Tibial artery (tissue), 4 donors: ENCODE measurements at regions not wholly inside any gene's neighbourhood (a gene's known extent, or its start where the extent isn't known, plus 50 kb on each side); places are given as distances from the start of the nearest gene placed in this dataset.

ENCODE experiments used
- DNase-seq, 2 donors: peaks; one replicate each; pipeline ENCODE4 v3.0.0-alpha.2; 2019
- H3K27ac ChIP-seq, 2 donors: fragments of 200-600 bp; sonication (generic) in 1 of 2; 1 replicate in 1 of 2; 2 replicates in 1 of 2; pipeline ENCODE4 v1.5.1; 2018 to 2019; ENCODE audit warnings: mild to moderate bottlenecking in 1 of 2
- H3K27me3 ChIP-seq, 2 donors: fragments of 200-600 bp; sonication (generic) in 1 of 2; one replicate each; pipeline versions ENCODE4 v1.5.1 to v1.6.0; 2016 to 2019
- H3K36me3 ChIP-seq, 3 donors: fragments of 200-600 bp; sonication (generic) in 2 of 3; one replicate each; pipeline ENCODE4 v1.5.1; 2016 to 2019; ENCODE audit warnings: mild to moderate bottlenecking in 2 of 3
- H3K4me1 ChIP-seq, 4 donors: fragments of 200-600 bp; sonication (generic) in 2 of 4; 1 replicate in 3 of 4; 2 replicates in 1 of 4; pipeline ENCODE4 v1.5.1; 2016 to 2019
- H3K4me3 ChIP-seq, 2 donors: fragments of 200-600 bp; sonication (generic) in 1 of 2; 1 replicate in 1 of 2; 2 replicates in 1 of 2; pipeline ENCODE4 v1.5.1; 2018 to 2019; ENCODE audit warnings: mild to moderate bottlenecking in 2 of 2
- H3K9me3 ChIP-seq, 3 donors: fragments of 200-600 bp; sonication (generic) in 1 of 3; one replicate each; pipeline ENCODE4 v1.5.1; 2016 to 2019
- intact Hi-C: fragments of 100-400 bp; cut with DNase I; formaldehyde crosslinking; loops from one replicate; pipeline ENCODE4 v1.15.0; 2023; ENCODE audit warnings: low total_unique reads
- TF ChIP-seq, protein P1 (sequence below), 2 experiments: fragments of 200-600 bp in 1 of 2; fragments of 450-650 bp in 1 of 2; IDR thresholded peaks; one replicate each; pipeline ENCODE4 v1.5.1; 2017 to 2019; ENCODE audit warnings: antibody characterized with exemption in 2 of 2, mild to moderate bottlenecking in 1 of 2, moderate library complexity in 1 of 2

DNA sequence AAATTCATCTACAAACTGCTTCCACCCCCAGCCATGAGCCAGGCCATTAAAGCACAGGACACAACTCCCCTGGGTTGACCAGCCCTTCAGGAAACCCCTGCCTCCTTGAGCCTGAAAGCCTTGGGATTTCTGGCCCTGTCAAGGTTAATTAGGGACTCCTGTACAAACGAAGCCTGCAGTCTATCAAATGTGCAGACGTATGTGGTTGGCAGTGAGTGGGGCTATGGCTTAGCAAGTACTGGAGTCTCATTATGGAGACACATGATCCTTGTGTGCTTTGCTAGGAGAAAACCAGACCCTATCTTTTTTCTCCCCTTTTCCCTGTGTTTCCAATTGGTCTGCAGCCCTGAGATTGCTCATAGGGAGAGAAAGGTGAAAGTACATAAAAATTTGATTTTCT is 588.3 kb upstream of the USP24 start:
- no peak for DNase-seq
- Histone ChIP-seq H3K27ac (no peak overlapping the region), H3K4me3 (no peak overlapping the region), H3K27me3 (no peaks in the 10 kb centered on the region), H3K4me1 (no peaks in the 10 kb centered on the region), H3K36me3 (no peaks in the 10 kb centered on the region), H3K9me3 (no peaks in the 10 kb centered on the region)
- TF ChIP-seq, protein P1, sequence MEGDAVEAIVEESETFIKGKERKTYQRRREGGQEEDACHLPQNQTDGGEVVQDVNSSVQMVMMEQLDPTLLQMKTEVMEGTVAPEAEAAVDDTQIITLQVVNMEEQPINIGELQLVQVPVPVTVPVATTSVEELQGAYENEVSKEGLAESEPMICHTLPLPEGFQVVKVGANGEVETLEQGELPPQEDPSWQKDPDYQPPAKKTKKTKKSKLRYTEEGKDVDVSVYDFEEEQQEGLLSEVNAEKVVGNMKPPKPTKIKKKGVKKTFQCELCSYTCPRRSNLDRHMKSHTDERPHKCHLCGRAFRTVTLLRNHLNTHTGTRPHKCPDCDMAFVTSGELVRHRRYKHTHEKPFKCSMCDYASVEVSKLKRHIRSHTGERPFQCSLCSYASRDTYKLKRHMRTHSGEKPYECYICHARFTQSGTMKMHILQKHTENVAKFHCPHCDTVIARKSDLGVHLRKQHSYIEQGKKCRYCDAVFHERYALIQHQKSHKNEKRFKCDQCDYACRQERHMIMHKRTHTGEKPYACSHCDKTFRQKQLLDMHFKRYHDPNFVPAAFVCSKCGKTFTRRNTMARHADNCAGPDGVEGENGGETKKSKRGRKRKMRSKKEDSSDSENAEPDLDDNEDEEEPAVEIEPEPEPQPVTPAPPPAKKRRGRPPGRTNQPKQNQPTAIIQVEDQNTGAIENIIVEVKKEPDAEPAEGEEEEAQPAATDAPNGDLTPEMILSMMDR (IDR thresholded peaks at IDR 0.05) = no peak
- intact Hi-C loops = no loop called here

DNA sequence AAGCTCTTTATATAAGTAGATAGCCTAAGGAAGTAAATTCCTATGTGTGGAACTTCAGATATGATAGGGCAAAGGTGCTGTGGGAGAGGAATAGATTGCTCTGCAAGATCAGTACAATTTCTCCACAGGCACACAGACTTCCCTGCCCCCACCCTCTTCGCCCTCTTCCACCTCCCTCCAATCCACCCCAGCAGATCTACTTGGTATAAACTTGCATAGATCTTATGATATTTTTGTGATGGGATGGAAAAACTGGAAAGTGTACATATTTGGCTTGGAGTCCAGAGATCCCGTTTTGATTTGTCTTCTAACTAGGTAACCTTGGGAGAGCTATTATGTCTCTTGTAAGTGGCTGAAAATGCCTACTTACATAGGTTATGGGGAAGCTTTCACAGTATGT is 586.3 kb upstream of the USP24 start:
- Histone ChIP-seq H3K4me1 (no peaks in the 10 kb centered on the region), H3K27me3 (no peaks in the 10 kb centered on the region), H3K36me3 (no peaks in the 10 kb centered on the region), H3K27ac (no peak overlapping the region), H3K4me3 (no peak overlapping the region), H3K9me3 (no peaks in the 10 kb centered on the region)
- intact Hi-C loops = no loop called here
- TF ChIP-seq, protein P1 (IDR thresholded peaks at IDR 0.05) = no peak
- DNase-seq = no peak

DNA sequence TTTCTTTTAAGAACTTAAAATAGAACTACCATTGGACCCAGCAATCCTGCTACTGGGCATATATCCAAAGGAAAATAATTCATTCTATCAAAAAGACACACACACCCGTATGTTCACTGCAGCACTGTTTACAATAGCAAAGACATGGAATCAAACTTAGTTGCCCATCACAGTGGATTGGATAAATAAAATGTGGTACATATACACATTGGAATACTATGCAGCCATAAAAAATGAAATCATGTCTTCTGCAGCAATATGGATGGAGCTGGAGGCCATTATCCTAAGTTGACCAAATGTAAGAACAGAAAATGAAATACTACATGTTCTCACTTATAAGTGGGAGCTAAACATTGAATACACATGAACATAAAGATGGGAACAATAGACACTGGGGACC is 585.3 kb upstream of the USP24 start:
- intact Hi-C loops = no loop called here
- H3K36me3 ChIP-seq = no peaks in the 10 kb centered on the region
- H3K9me3 ChIP-seq = no peaks in the 10 kb centered on the region
- H3K4me3 ChIP-seq = no peak overlapping the region
- H3K27ac ChIP-seq = no peak overlapping the region
- no peak for DNase-seq
- H3K27me3 ChIP-seq = no peaks in the 10 kb centered on the region
- H3K4me1 ChIP-seq = no peaks in the 10 kb centered on the region
- TF ChIP-seq, protein P1 (IDR thresholded peaks at IDR 0.05) = no peak

DNA sequence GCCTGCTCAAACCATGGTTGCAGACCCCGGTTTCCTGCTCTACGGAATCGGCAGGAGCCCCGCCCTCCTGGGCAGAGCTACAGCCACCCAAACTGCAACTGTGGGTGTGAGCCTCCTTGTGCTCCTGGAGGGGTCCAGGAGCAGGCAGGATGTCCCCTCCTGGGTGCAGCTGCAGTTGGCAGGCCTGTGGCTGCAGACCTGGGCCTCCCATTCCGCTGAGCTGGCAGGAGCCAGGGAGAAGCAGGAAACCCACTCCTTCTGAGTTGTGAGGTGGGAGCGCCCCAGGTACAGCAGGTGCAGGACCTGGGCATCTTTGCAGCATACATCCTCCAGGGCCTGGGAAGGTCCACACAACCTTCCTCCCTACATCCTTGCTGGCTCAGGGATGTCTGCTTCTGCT is 578.7 kb upstream of the USP24 start:
- Histone ChIP-seq H3K4me3 (no peak overlapping the region), H3K9me3 (no peaks in the 10 kb centered on the region), H3K4me1 (no peaks in the 10 kb centered on the region), H3K27me3 (no peaks in the 10 kb centered on the region), H3K36me3 (no peaks in the 10 kb centered on the region), H3K27ac (no peak overlapping the region)
- TF ChIP-seq, protein P1 (IDR thresholded peaks at IDR 0.05) = no peak
- no peak for DNase-seq
- intact Hi-C loops = no loop called here

DNA sequence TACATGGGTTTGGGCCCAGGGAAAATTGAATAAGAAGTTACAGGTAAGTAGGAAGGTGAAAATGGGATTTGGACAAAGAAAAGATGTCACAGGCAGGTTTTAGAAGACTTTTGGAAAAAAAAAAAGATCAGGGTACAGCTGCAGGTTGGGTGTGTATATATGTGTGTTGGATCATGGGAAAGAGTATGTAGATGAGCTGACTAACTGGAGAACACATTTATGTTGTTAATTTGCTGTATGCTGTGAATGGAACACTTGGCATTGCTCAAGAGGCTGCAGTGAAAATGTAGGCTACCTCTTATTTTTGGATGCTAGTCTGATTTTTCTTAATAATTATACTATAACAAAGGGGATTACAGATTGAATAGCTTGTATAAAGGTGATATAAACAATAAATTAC is 577.7 kb upstream of the USP24 start:
- Histone ChIP-seq H3K36me3 (no peaks in the 10 kb centered on the region), H3K27ac (no peak overlapping the region), H3K4me1 (no peaks in the 10 kb centered on the region), H3K4me3 (no peak overlapping the region), H3K27me3 (no peaks in the 10 kb centered on the region), H3K9me3 (no peaks in the 10 kb centered on the region)
- intact Hi-C loops = no loop called here
- DNase-seq = no peak
- TF ChIP-seq, protein P1 (IDR thresholded peaks at IDR 0.05) = no peak

DNA sequence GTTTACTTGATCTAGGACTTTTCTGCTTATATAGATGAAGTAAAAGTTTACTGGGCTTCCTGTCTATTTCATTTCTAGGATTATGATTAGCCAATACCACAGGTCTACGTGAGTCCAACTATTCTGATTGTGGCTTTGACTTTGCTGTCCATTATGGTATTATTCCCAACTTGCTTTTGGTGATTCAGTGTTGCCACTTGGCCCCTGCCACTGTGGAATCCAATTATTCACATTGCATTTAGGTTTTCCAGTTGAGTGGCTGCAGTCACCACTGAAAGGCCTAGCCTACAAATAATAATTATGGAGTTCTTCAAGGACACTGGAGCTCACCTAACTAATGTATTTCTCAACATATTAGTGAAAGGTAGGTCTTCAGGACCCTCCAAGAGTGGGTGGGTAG is 574.3 kb upstream of the USP24 start:
- intact Hi-C loops = no loop called here
- DNase-seq = no peak
- no peaks in the 10 kb centered on the region for H3K36me3 ChIP-seq

More for the DNA sequence above, 574.3 kb upstream of the USP24 start:
- no peaks in the 10 kb centered on the region for H3K27me3 ChIP-seq
- H3K9me3 ChIP-seq = no peaks in the 10 kb centered on the region
- no peaks in the 10 kb centered on the region for H3K4me1 ChIP-seq
- H3K4me3 ChIP-seq = no peak overlapping the region
- TF ChIP-seq, protein P1 (IDR thresholded peaks at IDR 0.05) = no peak
- no peak overlapping the region for H3K27ac ChIP-seq
